LoVo (cell line): ENCODE measurements at regions not wholly inside any gene's neighbourhood (a gene's known extent, or its start where the extent isn't known, plus 50 kb on each side); places are given as distances from the start of the nearest gene placed in this dataset.
"Not testable (repeated sequence)": the region's sequence is repeated elsewhere in the genome, so short reads cannot be mapped to it uniquely, and the experiment has no call there.

Source experiments
- DNase-seq: peaks from one replicate; pipeline ENCODE4 v3.0.0-alpha.2; 2016; ENCODE audit warnings: low spot score

GRCh38 chr2:106339609-106340008 lies 128.6 kb downstream of the RGPD3 start:
- no peak for DNase-seq

- DNase-seq = no peak
Measured at GRCh38 chr2:106339132-106339531, 129.1 kb downstream of the RGPD3 start.

- DNase-seq = no peak
Measured at GRCh38 chr2:106338043-106338442, 130.2 kb downstream of the RGPD3 start.

GRCh38 chr2:106336737-106337136 lies 131.5 kb downstream of the RGPD3 start:
- DNase-seq = no peak

GRCh38 chr2:106336108-106336507 lies 132.1 kb downstream of the RGPD3 start:
- DNase-seq = no peak

- no peak for DNase-seq
Measured at GRCh38 chr2:106334802-106335201, 133.4 kb downstream of the RGPD3 start.

- not testable (repeated sequence) for DNase-seq
Measured at GRCh38 chr2:106333253-106333873, 134.8 kb downstream of the RGPD3 start.

- DNase-seq = no peak
Measured at GRCh38 chr2:106332054-106332453, 136.2 kb downstream of the RGPD3 start.

GRCh38 chr2:106330384-106331261 lies 136.5 kb upstream of the UXS1 start:
- DNase-seq = not testable (repeated sequence)

- DNase-seq = no peak
Measured at GRCh38 chr2:106323337-106324013, 129.4 kb upstream of the UXS1 start.

- no peak for DNase-seq
Measured at GRCh38 chr2:106322281-106322680, 128.2 kb upstream of the UXS1 start.

GRCh38 chr2:106320439-106320838 lies 126.3 kb upstream of the UXS1 start:
- DNase-seq = not testable (repeated sequence)

- no peak for DNase-seq
Measured at GRCh38 chr2:106316915-106317314, 122.8 kb upstream of the UXS1 start.

GRCh38 chr2:106314444-106314843 lies 120.3 kb upstream of the UXS1 start:
- DNase-seq = no peak

GRCh38 chr2:106311041-106311370 lies 116.9 kb upstream of the UXS1 start:
- no peak for DNase-seq

GRCh38 chr2:106307860-106308259 lies 113.8 kb upstream of the UXS1 start:
- no peak for DNase-seq

GRCh38 chr2:106306387-106306786 lies 112.3 kb upstream of the UXS1 start:
- no peak for DNase-seq

GRCh38 chr2:106304612-106305184 lies 110.6 kb upstream of the UXS1 start:
- DNase-seq = no peak

GRCh38 chr2:106299696-106300095 lies 105.6 kb upstream of the UXS1 start:
- no peak for DNase-seq

- DNase-seq = no peak
Measured at GRCh38 chr2:106296182-106296815, 102.2 kb upstream of the UXS1 start.

GRCh38 chr2:106294182-106294581 lies 100.1 kb upstream of the UXS1 start:
- no peak for DNase-seq

GRCh38 chr2:106293271-106293783 lies 99.2 kb upstream of the UXS1 start:
- DNase-seq = no peak
